ENCODE measurements at regions not wholly inside any gene's neighbourhood (a gene's known extent, or its start where the extent isn't known, plus 50 kb on each side); places are given as distances from the start of the nearest gene placed in this dataset.

DNA sequence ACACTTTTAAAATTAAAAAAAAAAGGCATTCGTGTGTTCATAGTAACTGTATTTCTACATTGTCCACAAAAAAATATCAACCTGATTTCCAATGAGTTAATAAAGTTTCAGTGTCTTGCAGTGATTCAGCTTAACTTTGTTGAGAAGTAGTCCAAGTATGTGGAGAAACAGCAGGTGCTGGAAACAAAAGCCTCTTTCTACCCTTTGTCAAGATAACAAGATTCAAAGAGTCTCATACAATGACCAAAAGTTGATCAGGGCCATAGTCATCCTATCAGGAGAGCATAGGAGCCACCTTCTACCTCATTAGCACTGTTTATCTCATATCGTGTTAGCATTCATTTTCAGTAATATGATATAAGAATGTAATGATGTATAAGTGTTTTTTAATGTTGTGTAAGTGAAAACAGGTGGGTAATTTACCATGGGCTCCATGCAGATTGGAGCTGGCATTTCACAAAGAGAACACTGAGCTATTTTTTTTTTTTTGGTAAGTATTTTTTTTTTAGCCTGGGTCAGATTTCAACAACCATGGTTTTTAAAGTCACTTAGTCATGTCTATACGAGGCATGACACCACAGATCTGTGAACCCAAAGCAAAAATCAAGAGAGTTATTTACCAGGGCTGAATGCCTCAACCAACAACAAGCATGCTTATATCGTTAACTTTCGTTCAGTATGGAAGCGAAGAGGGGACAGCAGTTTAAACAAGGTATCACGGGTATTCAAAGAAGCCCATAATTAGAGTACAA lies 165.0 kb upstream of the ZNF521 start:
- H3K36me3 Mint-ChIP-seq (ENCODE audit: insufficient read depth, unreplicated experiment), result no peaks in the 10 kb centered on the region
- no peaks in the 10 kb centered on the region for H3K4me1 Mint-ChIP-seq (ENCODE audit: low read depth, unreplicated experiment)
- no peak overlapping the region for H3K27ac Mint-ChIP-seq (ENCODE audit: unreplicated experiment)
- DNase-seq, result no peak
- CTCF ChIA-PET, result no interaction called here
- no peaks in the 10 kb centered on the region for H3K27me3 Mint-ChIP-seq (ENCODE audit: unreplicated experiment)
- peaks cover 2% of the 10 kb centered on the region for H3K9me3 Mint-ChIP-seq (ENCODE audit: low read depth, unreplicated experiment)
- TF ChIP-seq, protein P1, sequence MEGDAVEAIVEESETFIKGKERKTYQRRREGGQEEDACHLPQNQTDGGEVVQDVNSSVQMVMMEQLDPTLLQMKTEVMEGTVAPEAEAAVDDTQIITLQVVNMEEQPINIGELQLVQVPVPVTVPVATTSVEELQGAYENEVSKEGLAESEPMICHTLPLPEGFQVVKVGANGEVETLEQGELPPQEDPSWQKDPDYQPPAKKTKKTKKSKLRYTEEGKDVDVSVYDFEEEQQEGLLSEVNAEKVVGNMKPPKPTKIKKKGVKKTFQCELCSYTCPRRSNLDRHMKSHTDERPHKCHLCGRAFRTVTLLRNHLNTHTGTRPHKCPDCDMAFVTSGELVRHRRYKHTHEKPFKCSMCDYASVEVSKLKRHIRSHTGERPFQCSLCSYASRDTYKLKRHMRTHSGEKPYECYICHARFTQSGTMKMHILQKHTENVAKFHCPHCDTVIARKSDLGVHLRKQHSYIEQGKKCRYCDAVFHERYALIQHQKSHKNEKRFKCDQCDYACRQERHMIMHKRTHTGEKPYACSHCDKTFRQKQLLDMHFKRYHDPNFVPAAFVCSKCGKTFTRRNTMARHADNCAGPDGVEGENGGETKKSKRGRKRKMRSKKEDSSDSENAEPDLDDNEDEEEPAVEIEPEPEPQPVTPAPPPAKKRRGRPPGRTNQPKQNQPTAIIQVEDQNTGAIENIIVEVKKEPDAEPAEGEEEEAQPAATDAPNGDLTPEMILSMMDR (IDR thresholded peaks at IDR 0.05; ENCODE audit: unreplicated experiment), result no peak
- intact Hi-C loops (cut with micrococcal nuclease; ENCODE audit: unreplicated experiment), result no loop called here
- H3K4me3 Mint-ChIP-seq (ENCODE audit: low read depth, unreplicated experiment), result no peak overlapping the region
- BruUV-seq (replicated peaks), result no TSS peak

DNA sequence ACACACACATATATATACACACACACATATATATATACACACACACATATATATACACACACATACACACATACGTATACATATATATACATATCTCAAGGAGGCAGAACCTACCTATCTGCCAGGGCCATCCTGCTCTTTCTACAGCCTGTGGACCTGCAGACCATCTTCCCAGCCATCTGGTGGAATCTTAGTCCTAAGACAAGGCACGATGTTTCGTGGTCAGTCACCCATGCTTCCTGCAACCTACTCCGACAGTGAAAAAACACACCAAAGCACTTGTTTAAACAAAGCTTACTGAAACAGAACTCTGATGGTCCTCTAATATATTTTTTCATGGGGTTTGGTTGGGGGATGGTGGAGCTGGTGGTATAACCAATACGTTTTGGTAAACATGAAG lies 164.2 kb upstream of the ZNF521 start:
- Mint-ChIP-seq H3K27me3 (ENCODE audit: unreplicated experiment) (no peaks in the 10 kb centered on the region), H3K27ac (ENCODE audit: unreplicated experiment) (no peak overlapping the region), H3K9me3 (ENCODE audit: low read depth, unreplicated experiment) (peaks cover 2% of the 10 kb centered on the region), H3K4me1 (ENCODE audit: low read depth, unreplicated experiment) (no peaks in the 10 kb centered on the region), H3K4me3 (ENCODE audit: low read depth, unreplicated experiment) (no peak overlapping the region), H3K36me3 (ENCODE audit: insufficient read depth, unreplicated experiment) (no peaks in the 10 kb centered on the region)
- no peak for DNase-seq
- TF ChIP-seq, protein P1 (IDR thresholded peaks at IDR 0.05; ENCODE audit: unreplicated experiment), result no peak
- CTCF ChIA-PET, result no interaction called here
- BruUV-seq (replicated peaks), result no TSS peak
- intact Hi-C loops (cut with micrococcal nuclease; ENCODE audit: unreplicated experiment), result no loop called here

DNA sequence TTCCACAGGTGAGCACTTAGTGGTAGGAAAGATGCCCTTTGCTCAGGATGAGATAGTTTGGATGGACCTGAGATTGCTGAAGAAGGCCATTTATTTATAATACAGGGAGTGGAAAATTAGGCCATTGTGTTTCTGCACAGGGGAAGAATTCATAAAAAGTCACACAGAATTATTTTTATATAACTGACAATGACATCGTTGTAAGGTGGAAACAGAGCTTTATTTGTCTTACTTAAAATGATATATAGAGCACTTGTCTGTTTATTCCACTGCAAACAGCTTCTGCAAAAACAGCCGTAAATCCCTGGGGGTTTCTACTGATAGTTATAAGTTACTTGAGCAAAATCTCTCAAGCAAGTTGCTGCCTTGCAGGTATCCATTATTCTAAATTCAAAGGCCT lies 158.1 kb upstream of the ZNF521 start:
- no peak overlapping the region for H3K27ac Mint-ChIP-seq (ENCODE audit: unreplicated experiment)
- TF ChIP-seq, protein P1 (IDR thresholded peaks at IDR 0.05; ENCODE audit: unreplicated experiment), result no peak
- BruUV-seq (replicated peaks), result no TSS peak
- H3K9me3 Mint-ChIP-seq (ENCODE audit: low read depth, unreplicated experiment), result peaks cover 5% of the 10 kb centered on the region
- no peak for DNase-seq
- intact Hi-C loops (cut with micrococcal nuclease; ENCODE audit: unreplicated experiment), result no loop called here
- H3K4me1 Mint-ChIP-seq (ENCODE audit: low read depth, unreplicated experiment), result no peaks in the 10 kb centered on the region
- H3K27me3 Mint-ChIP-seq (ENCODE audit: unreplicated experiment), result peaks cover 11% of the 10 kb centered on the region
- H3K36me3 Mint-ChIP-seq (ENCODE audit: insufficient read depth, unreplicated experiment), result no peaks in the 10 kb centered on the region
- no peak overlapping the region for H3K4me3 Mint-ChIP-seq (ENCODE audit: low read depth, unreplicated experiment)
- CTCF ChIA-PET, result no interaction called here

DNA sequence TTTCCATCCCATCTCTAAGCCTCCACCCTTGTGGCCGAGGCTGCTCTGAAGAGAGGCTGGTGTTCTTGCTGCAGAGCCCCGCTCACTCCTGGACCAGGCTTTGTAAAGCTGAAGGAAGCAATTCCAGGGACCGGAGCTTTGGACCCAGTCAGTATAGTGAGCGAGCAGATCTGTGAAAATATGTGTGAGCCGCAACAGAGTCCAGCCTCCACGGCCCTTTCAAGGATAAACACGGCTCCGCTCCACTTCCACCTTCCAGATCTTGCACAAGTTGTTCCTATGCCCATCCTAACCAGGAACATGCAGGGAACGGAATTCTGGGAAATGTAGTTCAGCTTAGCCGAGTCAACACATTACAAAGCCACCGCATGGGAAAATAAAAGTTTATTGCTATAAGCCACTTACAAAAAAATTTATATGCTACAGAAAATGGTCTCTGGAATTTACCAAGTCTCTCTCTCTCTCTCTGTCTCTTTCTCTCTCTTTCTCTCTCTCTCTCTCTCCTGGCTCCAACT lies 151.7 kb upstream of the ZNF521 start:
- Mint-ChIP-seq H3K4me1 (ENCODE audit: low read depth, unreplicated experiment) (no peaks in the 10 kb centered on the region), H3K9me3 (ENCODE audit: low read depth, unreplicated experiment) (no peaks in the 10 kb centered on the region), H3K27ac (ENCODE audit: unreplicated experiment) (no peak overlapping the region), H3K27me3 (ENCODE audit: unreplicated experiment) (peaks cover 24% of the 10 kb centered on the region), H3K4me3 (ENCODE audit: low read depth, unreplicated experiment) (no peak overlapping the region), H3K36me3 (ENCODE audit: insufficient read depth, unreplicated experiment) (no peaks in the 10 kb centered on the region)
- DNase-seq, result no peak
- TF ChIP-seq, protein P1 (IDR thresholded peaks at IDR 0.05; ENCODE audit: unreplicated experiment), result no peak
- intact Hi-C loops (cut with micrococcal nuclease; ENCODE audit: unreplicated experiment), result no loop called here
- no TSS peak for BruUV-seq (replicated peaks)
- CTCF ChIA-PET, result no interaction called here
